HEK293 (cell line): ENCODE measurements at regions not wholly inside any gene's neighbourhood (a gene's known extent, or its start where the extent isn't known, plus 50 kb on each side); places are given as distances from the start of the nearest gene placed in this dataset.

Experiments used
- CTCF ChIA-PET: fragments of 350-600 bp; formaldehyde crosslinking; extraction: SDS; loops from one replicate; lab custom pipeline; 2021; ENCODE audit warnings: antibody characterized with exemption; lab: Yijun Ruan, JAX
- POLR2A ChIA-PET: fragments of 300-600 bp; formaldehyde crosslinking; extraction: SDS; loops from one replicate; lab custom pipeline; 2020; ENCODE audit warnings: antibody characterized with exemption, inconsistent platforms; lab: Yijun Ruan, JAX
- H3K27ac ChIP-seq: fragments of 200-500 bp; sonication (Bioruptor generic); 2 replicates; pipeline ENCODE4 v1.5.1; 2014; ENCODE audit warnings: low read depth, low read length, control low read depth, inconsistent platforms; ENCODE audit errors: extremely low read depth
- H3K36me3 ChIP-seq, 2 experiments: fragments of 200-500 bp in 1 of 2; sonication (Bioruptor generic) in 1 of 2; 1 replicate in 1 of 2; 2 replicates in 1 of 2; pipeline ENCODE4 v1.5.1; 2014 to 2017; ENCODE audit warnings: inconsistent platforms in 2 of 2, low read length in 2 of 2; ENCODE audit not compliant: control insufficient read depth in 2 of 2, insufficient read depth in 1 of 2
- H3K4me1 ChIP-seq: fragments of 200-500 bp; sonication (Bioruptor generic); 2 replicates; pipeline ENCODE4 v1.5.1; 2014; ENCODE audit warnings: mild to moderate bottlenecking, low read length, inconsistent platforms; ENCODE audit not compliant: control insufficient read depth, insufficient read depth
- H3K4me3 ChIP-seq: 2 replicates; pipeline ENCODE4 v1.5.1; 2011; ENCODE audit warnings: low read depth, mild to moderate bottlenecking, control low read depth, low read length, moderate library complexity
- H3K9me3 ChIP-seq: fragments of 200-500 bp; sonication (Bioruptor generic); 2 replicates; pipeline ENCODE4 v1.5.1; 2014; ENCODE audit warnings: low read depth, low read length, inconsistent platforms; ENCODE audit not compliant: control insufficient read depth, insufficient read depth
- AEBP2 ChIP-seq: fragments of 450-650 bp; formaldehyde crosslinking; IDR thresholded peaks from 2 replicates; pipeline ENCODE4 v1.5.1; 2016; ENCODE audit warnings: missing biosample characterization, missing genetic modification characterization, borderline replicate concordance
- HIC1 ChIP-seq: fragments of 450-650 bp; formaldehyde crosslinking; IDR thresholded peaks from 2 replicates; pipeline ENCODE4 v1.5.1; 2016; ENCODE audit warnings: missing biosample characterization, missing genetic modification characterization
- KLF16 ChIP-seq: fragments of 450-650 bp; formaldehyde crosslinking; IDR thresholded peaks from 2 replicates; pipeline ENCODE4 v1.5.1; 2017; ENCODE audit warnings: missing biosample characterization, missing genetic modification characterization
- PRDM1 ChIP-seq: fragments of 450-650 bp; formaldehyde crosslinking; IDR thresholded peaks from 2 replicates; pipeline ENCODE4; 2016; ENCODE audit warnings: missing biosample characterization, missing genetic modification characterization
- SETDB1 ChIP-seq: IDR thresholded peaks from one replicate; pipeline ENCODE4 v1.6.1; 2017; ENCODE audit warnings: mild to moderate bottlenecking, low read length, moderate library complexity, mixed read lengths; ENCODE audit not compliant: insufficient read length
- TRIM28 ChIP-seq: IDR thresholded peaks from 2 replicates; pipeline ENCODE4 v1.6.1; 2011; ENCODE audit warnings: low read length, control low read depth, borderline replicate concordance
- ZBTB26 ChIP-seq: fragments of 450-650 bp; formaldehyde crosslinking; optimal IDR thresholded peaks from 2 replicates; pipeline ENCODE3; 2016; ENCODE audit warnings: missing biosample characterization, mild to moderate bottlenecking, missing genetic modification characterization
- ZNF10 ChIP-seq: fragments of 450-650 bp; formaldehyde crosslinking; IDR thresholded peaks from 2 replicates; pipeline ENCODE4 v1.5.1; 2017; ENCODE audit warnings: missing biosample characterization, missing genetic modification characterization
- ZNF184 ChIP-seq: fragments of 450-650 bp; IDR thresholded peaks from 2 replicates; pipeline ENCODE4 v1.5.1; 2018; ENCODE audit warnings: missing biosample characterization, mild to moderate bottlenecking, missing genetic modification characterization
- ZNF280C ChIP-seq: fragments of 450-650 bp; formaldehyde crosslinking; IDR thresholded peaks from 2 replicates; pipeline ENCODE4 v1.5.1; 2016; ENCODE audit warnings: missing biosample characterization, missing genetic modification characterization
- ZNF324 ChIP-seq: fragments of 450-650 bp; formaldehyde crosslinking; IDR thresholded peaks from 2 replicates; pipeline ENCODE4 v1.5.1; 2016; ENCODE audit warnings: missing biosample characterization, missing genetic modification characterization
- ZNF571 ChIP-seq: fragments of 450-650 bp; formaldehyde crosslinking; IDR thresholded peaks from 2 replicates; pipeline ENCODE4 v1.5.0; 2017; ENCODE audit warnings: missing biosample characterization, missing genetic modification characterization
- ZNF654 ChIP-seq: fragments of 450-650 bp; formaldehyde crosslinking; IDR thresholded peaks from 2 replicates; pipeline ENCODE4 v1.5.1; 2016; ENCODE audit warnings: low read depth, missing biosample characterization, missing genetic modification characterization
- ZNF76 ChIP-seq: fragments of 450-650 bp; formaldehyde crosslinking; IDR thresholded peaks from 2 replicates; pipeline ENCODE4; 2016; ENCODE audit warnings: low read depth, missing biosample characterization, missing genetic modification characterization, borderline replicate concordance

GRCh38 chr6:100096936-100097335, 102.9 kb upstream of the MCHR2 start:
- peaks cover 0 to 5% of the 10 kb centered on the region in 2 experiments; a peak in 1 of 3 replicates for H3K36me3 ChIP-seq
- no peaks in the 10 kb centered on the region for H3K4me1 ChIP-seq
- no peak overlapping the region for H3K27ac ChIP-seq
- TF ChIP-seq ZBTB26 (no peak), ZNF10 (tag by site-specific recombination) (peak; percentile 86)
- TF ChIP-seq, all 188 proteins: peak for 1
- Histone ChIP-seq H3K4me3 (no peak overlapping the region), H3K9me3 (no peaks in the 10 kb centered on the region)
- CTCF ChIA-PET: interaction anchor here (0.6 to 6.6 kb wide), 9 partner anchors 11 to 736 kb away, joined by 3 to 142 read pairs (median 3); no protein-coding TSS in a partner anchor
- POLR2A ChIA-PET: no interaction called here

GRCh38 chr6:100096341-100096740, 102.3 kb upstream of the MCHR2 start:
- CTCF ChIA-PET: interaction anchor here (0.7 to 6.6 kb wide), 6 partner anchors 11 to 623 kb away, joined by 3 to 142 read pairs (median 4); no protein-coding TSS in a partner anchor

More at GRCh38 chr6:100096341-100096740, 102.3 kb upstream of the MCHR2 start:
- Histone ChIP-seq H3K27ac (no peak overlapping the region), H3K4me3 (no peak overlapping the region), H3K4me1 (no peaks in the 10 kb centered on the region), H3K9me3 (no peaks in the 10 kb centered on the region), H3K36me3 (peaks cover 0 to 5% of the 10 kb centered on the region in 2 experiments; a peak in 1 of 3 replicates)
- POLR2A ChIA-PET: no interaction called here
- TF ChIP-seq HIC1 (tag by site-specific recombination) (no peak), ZNF654 (tag by site-specific recombination) (no peak), ZNF184 (tag by site-specific recombination) (no peak), TRIM28 (no peak), ZNF324 (tag by site-specific recombination) (no peak), ZNF571 (tag by site-specific recombination) (no peak), ZNF76 (tag by site-specific recombination) (no peak), SETDB1 (no peak), KLF16 (no peak), PRDM1 (tag by site-specific recombination) (no peak), ZNF280C (tag by site-specific recombination) (no peak), AEBP2 (tag by site-specific recombination) (no peak)
